ENCODE measurements at regions not wholly inside any gene's neighbourhood (a gene's known extent, or its start where the extent isn't known, plus 50 kb on each side); places are given as distances from the start of the nearest gene placed in this dataset.
A peak's percentile ranks its signal among the peaks of the same experiment; 100 is the strongest.
"Not testable (repeated sequence)": the region's sequence is repeated elsewhere in the genome, so short reads cannot be mapped to it uniquely, and the experiment has no call there.

DNA sequence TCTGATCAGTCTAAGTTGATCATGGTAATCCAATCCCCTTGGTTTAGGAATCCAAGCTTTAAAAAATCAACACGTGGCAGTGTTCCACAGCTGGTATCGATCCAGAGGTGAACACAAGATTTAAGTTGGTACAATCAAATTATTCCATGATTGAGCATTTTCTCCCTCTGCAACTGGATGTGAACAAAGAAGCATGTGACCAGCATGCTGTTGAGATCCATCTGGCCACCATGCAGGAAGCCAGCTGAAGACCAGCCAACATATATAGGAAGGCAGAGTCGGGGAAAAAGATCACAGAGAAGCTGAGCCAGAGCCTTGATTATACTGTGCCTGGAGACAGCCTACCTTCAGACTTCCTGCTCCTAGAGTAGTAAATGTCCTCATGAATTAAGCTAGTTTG, 158.3 kb downstream of the SEC23A start (continued):
- TF ChIP-seq, protein P1, sequence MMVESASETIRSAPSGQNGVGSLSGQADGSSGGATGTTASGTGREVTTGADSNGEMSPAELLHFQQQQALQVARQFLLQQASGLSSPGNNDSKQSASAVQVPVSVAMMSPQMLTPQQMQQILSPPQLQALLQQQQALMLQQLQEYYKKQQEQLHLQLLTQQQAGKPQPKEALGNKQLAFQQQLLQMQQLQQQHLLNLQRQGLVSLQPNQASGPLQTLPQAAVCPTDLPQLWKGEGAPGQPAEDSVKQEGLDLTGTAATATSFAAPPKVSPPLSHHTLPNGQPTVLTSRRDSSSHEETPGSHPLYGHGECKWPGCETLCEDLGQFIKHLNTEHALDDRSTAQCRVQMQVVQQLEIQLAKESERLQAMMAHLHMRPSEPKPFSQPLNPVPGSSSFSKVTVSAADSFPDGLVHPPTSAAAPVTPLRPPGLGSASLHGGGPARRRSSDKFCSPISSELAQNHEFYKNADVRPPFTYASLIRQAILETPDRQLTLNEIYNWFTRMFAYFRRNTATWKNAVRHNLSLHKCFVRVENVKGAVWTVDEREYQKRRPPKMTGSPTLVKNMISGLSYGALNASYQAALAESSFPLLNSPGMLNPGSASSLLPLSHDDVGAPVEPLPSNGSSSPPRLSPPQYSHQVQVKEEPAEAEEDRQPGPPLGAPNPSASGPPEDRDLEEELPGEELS (CRISPR knock-in tag; IDR thresholded peaks at IDR 0.05; ENCODE audit: borderline replicate concordance), result no peak
- no peak for TF ChIP-seq MED1 (CRISPR knock-in tag; IDR thresholded peaks at IDR 0.05; ENCODE audit: borderline replicate concordance)

GRCh38 chr14:38941488-38941887, 161.5 kb downstream of the SEC23A start:
- H3K4me1 ChIP-seq (replicated peaks in 1 of 2; ENCODE audit: control insufficient read depth in 2 of 2, insufficient read depth in 2 of 2, low read length in 2 of 2), result no peaks in the 10 kb centered on the region
- no TSS peak for BruUV-seq (replicated peaks)
- no peaks in the 10 kb centered on the region for H3K9me3 ChIP-seq (replicated peaks; ENCODE audit: control insufficient read depth, insufficient read depth, low read depth, low read length)
- no peak overlapping the region for H3K4me3 ChIP-seq
- H3K4me2 ChIP-seq (ENCODE audit: insufficient read depth, low read length), result no peak overlapping the region
- H3K36me3 ChIP-seq (ENCODE audit: control insufficient read depth, insufficient read depth, low read length), result no peaks in the 10 kb centered on the region
- TF ChIP-seq ZNF124 (CRISPR knock-in tag; IDR thresholded peaks at IDR 0.05) (no peak), CTCF (IDR thresholded peaks at IDR 0.05 in 2 of 3, conservative IDR thresholded peaks at IDR 0.05 in 1 of 3; ENCODE audit: insufficient read depth in 2 of 3, low read depth in 1 of 3, low read length in 3 of 3) (0 out of 6 replicates have a peak, but pooled peaks of 1 of the 3 experiments have one; percentile 6), NCOA4 (IDR thresholded peaks at IDR 0.05; ENCODE audit: partially characterized antibody) (no peak), EGR1 (conservative IDR thresholded peaks at IDR 0.05) (no peak), CCAR2 (IDR thresholded peaks at IDR 0.05; ENCODE audit: low read depth, low read length) (no peak)
- POLR2A ChIA-PET, result interaction anchor here (0.6 kb wide), 1 partner anchor 436 kb away, joined by 3 read pairs; no protein-coding TSS in a partner anchor
- no peak for DNase-seq (ENCODE audit: extremely low read depth in 1 of 4, low spot score in 3 of 4)
- H4K20me1 ChIP-seq (replicated peaks; ENCODE audit: control insufficient read depth, insufficient read depth, low read length), result no peaks in the 10 kb centered on the region
- FAIRE-seq, result no peak
- WGBS (ENCODE audit: insufficient coverage, low coverage, missing lambda C conversion rate), result 0% methylated on average over 4 of the region's 4 CpGs
- H3K27me3 ChIP-seq (ENCODE audit: control insufficient read depth in 2 of 2, insufficient read depth in 2 of 2, low read length in 2 of 2), result no peaks in the 10 kb centered on the region
- intact Hi-C loops (cut with micrococcal nuclease), result loop anchor here (10.0 kb wide), 1 partner anchor 73 kb away; no protein-coding TSS in a partner anchor
- no peak overlapping the region for H3K9ac ChIP-seq (ENCODE audit: insufficient read depth in 1 of 2, low read depth in 2 of 2, low read length in 2 of 2)
- no peak overlapping the region for H2AFZ ChIP-seq (ENCODE audit: low read depth, low read length)
- CTCF ChIA-PET (ENCODE audit: low intra/inter-chr PET ratio), result no interaction called here
- in situ Hi-C loops (cut with MboI), result no loop called here
- no peaks in the 10 kb centered on the region for H3K9me1 ChIP-seq (ENCODE audit: control insufficient read depth, insufficient read depth, low read length)
- no peaks in the 10 kb centered on the region for H3K79me2 ChIP-seq (ENCODE audit: control insufficient read depth, insufficient read depth, low read length)
- H3K27ac ChIP-seq (ENCODE audit: extremely low read depth, low read depth, low read length), result no peak overlapping the region
- ATAC-seq, result no peak; the same call in 2 of the 3 replicates

DNA sequence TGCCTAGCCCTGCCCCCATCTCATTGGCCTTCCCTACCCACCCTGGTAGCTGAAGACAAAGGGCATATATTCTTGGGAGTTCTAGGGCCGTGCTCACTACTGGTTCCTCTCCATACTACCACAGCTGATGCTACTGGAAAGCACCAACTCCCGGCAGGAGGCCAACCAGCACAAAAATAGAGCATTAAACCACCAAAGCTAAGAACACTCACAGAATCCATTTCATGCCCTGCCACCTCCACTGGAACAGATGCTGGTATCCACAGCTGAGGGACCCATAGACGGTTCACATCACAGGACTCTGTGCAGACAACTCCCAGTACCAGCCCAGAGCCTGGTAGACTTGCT, 170.4 kb downstream of the SEC23A start:
- H3K27ac ChIP-seq (ENCODE audit: extremely low read depth, low read depth, low read length); H3K4me1 ChIP-seq (replicated peaks in 1 of 2; ENCODE audit: control insufficient read depth in 2 of 2, insufficient read depth in 2 of 2, low read length in 2 of 2); intact Hi-C loops (cut with micrococcal nuclease); H3K27me3 ChIP-seq (ENCODE audit: control insufficient read depth in 2 of 2, insufficient read depth in 2 of 2, low read length in 2 of 2); H3K9me3 ChIP-seq (replicated peaks; ENCODE audit: control insufficient read depth, insufficient read depth, low read depth, low read length); H3K9ac ChIP-seq (ENCODE audit: insufficient read depth in 1 of 2, low read depth in 2 of 2, low read length in 2 of 2); H3K4me2 ChIP-seq (ENCODE audit: insufficient read depth, low read length); in situ Hi-C loops (cut with MboI); POLR2A ChIA-PET; ATAC-seq; H3K4me3 ChIP-seq; FAIRE-seq; DNase-seq (ENCODE audit: extremely low read depth in 1 of 4, low spot score in 3 of 4); BruUV-seq (replicated peaks); H4K20me1 ChIP-seq (replicated peaks; ENCODE audit: control insufficient read depth, insufficient read depth, low read length); H3K9me1 ChIP-seq (ENCODE audit: control insufficient read depth, insufficient read depth, low read length); H3K36me3 ChIP-seq (ENCODE audit: control insufficient read depth, insufficient read depth, low read length); H3K79me2 ChIP-seq (ENCODE audit: control insufficient read depth, insufficient read depth, low read length); CTCF ChIA-PET (ENCODE audit: low intra/inter-chr PET ratio): not testable (repeated sequence)
- WGBS (ENCODE audit: insufficient coverage, low coverage, missing lambda C conversion rate), result 17% methylated on average over 3 of the region's 3 CpGs
- H2AFZ ChIP-seq (ENCODE audit: low read depth, low read length), result peak overlapping the region; percentile 48; the same call in 1 of the 2 replicates
